ENCODE measurements at regions not wholly inside any gene's neighbourhood (a gene's known extent, or its start where the extent isn't known, plus 50 kb on each side); places are given as distances from the start of the nearest gene placed in this dataset.

DNA sequence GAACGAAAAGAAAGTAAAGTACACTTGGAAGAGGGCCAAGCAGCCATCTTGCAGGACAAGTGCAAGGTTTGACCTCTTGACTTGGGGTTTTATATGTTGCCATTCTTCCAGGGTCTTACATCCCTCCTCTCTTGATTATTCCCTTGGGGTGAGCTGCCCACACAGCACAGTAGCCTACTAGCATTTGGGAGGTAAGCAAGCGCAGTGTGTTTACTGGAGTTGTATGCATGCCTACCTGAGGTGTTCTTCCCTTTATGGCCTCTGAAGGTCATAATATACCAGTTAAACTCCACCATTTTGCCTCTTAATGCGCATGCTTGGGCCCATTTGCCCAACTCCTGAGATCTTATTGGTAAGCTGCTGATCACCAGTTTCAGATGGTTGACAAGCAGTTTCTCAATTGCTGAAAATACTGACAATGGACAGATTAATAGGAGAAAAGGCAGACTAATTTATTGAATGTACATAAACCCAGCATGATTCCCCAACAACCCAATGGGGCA is 173.8 kb upstream of the SLC30A5 start:
- WGBS, 5 donors, result 74 to 93% (median 88%) methylated on average over 3 of the region's 3 CpGs
- intact Hi-C loops (cut with DNase I; ENCODE audit: low total_unique reads), result no loop called here
- Histone ChIP-seq H3K9me3 (peaks cover 0 to 22% (median 4%) of the 10 kb centered on the region in 8 donors), H3K27me3 (replicated peaks in 1 of 7) (peaks cover 0 to 10% (median 0%) of the 10 kb centered on the region in 7 donors), H3K4me1 (no peaks in the 10 kb centered on the region), H3K36me3 (no peaks in the 10 kb centered on the region), H3K4me3 (no peak overlapping the region), H3K27ac (no peak overlapping the region)
- no peak for TF ChIP-seq POLR2A (IDR thresholded peaks at IDR 0.05)
- TF ChIP-seq, protein P1, sequence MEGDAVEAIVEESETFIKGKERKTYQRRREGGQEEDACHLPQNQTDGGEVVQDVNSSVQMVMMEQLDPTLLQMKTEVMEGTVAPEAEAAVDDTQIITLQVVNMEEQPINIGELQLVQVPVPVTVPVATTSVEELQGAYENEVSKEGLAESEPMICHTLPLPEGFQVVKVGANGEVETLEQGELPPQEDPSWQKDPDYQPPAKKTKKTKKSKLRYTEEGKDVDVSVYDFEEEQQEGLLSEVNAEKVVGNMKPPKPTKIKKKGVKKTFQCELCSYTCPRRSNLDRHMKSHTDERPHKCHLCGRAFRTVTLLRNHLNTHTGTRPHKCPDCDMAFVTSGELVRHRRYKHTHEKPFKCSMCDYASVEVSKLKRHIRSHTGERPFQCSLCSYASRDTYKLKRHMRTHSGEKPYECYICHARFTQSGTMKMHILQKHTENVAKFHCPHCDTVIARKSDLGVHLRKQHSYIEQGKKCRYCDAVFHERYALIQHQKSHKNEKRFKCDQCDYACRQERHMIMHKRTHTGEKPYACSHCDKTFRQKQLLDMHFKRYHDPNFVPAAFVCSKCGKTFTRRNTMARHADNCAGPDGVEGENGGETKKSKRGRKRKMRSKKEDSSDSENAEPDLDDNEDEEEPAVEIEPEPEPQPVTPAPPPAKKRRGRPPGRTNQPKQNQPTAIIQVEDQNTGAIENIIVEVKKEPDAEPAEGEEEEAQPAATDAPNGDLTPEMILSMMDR (IDR thresholded peaks at IDR 0.05 in 8 of 11, conservative IDR thresholded peaks at IDR 0.05 in 3 of 11), result no peak
- no peak for TF ChIP-seq POLR2AphosphoS5 (IDR thresholded peaks at IDR 0.05)
- no peak for DNase-seq

DNA sequence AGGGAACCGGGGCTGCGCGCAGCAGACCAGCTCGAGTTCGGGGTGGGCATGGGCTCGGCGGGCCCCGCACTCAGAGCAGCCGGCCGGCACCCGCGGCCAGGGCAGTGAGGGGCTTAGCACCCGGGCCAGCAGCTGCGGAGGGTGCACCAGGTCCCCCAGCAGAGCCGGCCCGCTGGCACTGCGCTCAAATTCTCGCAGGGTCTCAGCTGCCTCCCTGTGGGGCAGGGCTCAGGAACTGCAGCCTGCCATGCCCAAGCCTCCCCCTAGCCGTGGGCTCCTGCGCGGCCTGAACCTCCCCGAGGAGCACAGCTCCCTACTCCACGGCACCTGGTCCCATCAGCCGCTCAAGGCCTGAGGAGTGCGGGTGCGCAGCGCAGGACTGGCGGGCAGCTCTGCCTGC is 172.9 kb upstream of the SLC30A5 start:
- intact Hi-C loops (cut with DNase I; ENCODE audit: low total_unique reads), result no loop called here
- TF ChIP-seq, protein P1 (IDR thresholded peaks at IDR 0.05 in 8 of 11, conservative IDR thresholded peaks at IDR 0.05 in 3 of 11), result no peak
- TF ChIP-seq POLR2A (IDR thresholded peaks at IDR 0.05), result no peak
- no peak for TF ChIP-seq POLR2AphosphoS5 (IDR thresholded peaks at IDR 0.05)
- Histone ChIP-seq H3K4me3 (no peak overlapping the region), H3K9me3 (peaks cover 0 to 22% (median 4%) of the 10 kb centered on the region in 8 donors), H3K27ac (no peak overlapping the region), H3K27me3 (replicated peaks in 1 of 7) (peaks cover 0 to 7% (median 0%) of the 10 kb centered on the region in 7 donors), H3K36me3 (no peaks in the 10 kb centered on the region), H3K4me1 (no peaks in the 10 kb centered on the region)
- 91 to 98% (median 97%) methylated on average over 13 to 28 of the region's 28 CpGs for WGBS, 5 donors
- no peak for DNase-seq

DNA sequence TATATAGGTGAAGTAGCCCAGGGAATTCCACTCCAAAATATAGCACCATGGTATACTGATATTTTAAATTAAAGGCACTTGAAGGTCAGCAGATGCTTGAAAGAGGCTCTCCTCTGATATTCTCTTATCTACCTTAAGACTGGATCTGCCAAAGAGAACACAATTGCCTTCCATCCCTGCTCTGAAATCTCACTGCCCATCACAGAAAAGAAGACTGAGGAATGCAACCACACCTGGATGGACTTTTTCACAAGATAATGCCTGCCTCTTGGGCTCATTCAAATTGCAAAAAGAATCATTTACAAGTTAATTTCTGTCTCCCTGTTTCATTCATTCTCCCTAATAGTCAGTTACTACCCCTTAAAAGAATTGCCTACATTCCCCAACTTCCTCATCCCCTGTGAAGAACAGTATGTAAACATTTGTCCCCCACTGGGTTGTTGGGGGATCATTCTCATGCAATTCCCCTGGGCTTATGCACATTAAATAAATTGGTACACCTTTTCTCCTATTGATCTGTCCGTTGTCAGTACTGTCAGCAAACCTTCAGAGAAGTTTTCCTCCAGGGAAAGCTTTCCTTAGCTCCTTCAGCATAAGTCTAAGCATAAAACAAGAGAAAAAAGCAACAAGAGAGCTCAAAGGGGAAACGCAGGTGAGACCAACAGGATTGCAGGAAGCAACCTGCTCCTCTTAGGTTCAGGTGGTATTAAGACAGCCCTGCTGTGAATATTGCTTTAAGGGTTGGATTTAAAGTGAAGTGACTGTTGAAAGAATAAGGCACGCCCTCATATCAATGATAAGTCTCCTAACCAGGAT is 171.4 kb upstream of the SLC30A5 start:
- peaks cover 0 to 14% (median 5%) of the 10 kb centered on the region in 8 donors for H3K9me3 ChIP-seq
- DNase-seq, result no peak
- H3K4me3 ChIP-seq, result no peak overlapping the region
- no peak overlapping the region for H3K27ac ChIP-seq
- H3K4me1 ChIP-seq, result no peaks in the 10 kb centered on the region
- H3K27me3 ChIP-seq (replicated peaks in 1 of 7), result no peaks in the 10 kb centered on the region
- TF ChIP-seq POLR2A (IDR thresholded peaks at IDR 0.05), result no peak
- no peak for TF ChIP-seq POLR2AphosphoS5 (IDR thresholded peaks at IDR 0.05)
- TF ChIP-seq, protein P1 (IDR thresholded peaks at IDR 0.05 in 8 of 11, conservative IDR thresholded peaks at IDR 0.05 in 3 of 11), result no peak
- intact Hi-C loops (cut with DNase I; ENCODE audit: low total_unique reads), result no loop called here
- WGBS, 5 donors, result 66 to 79% (median 70%) methylated on average over 3 of the region's 3 CpGs
- H3K36me3 ChIP-seq, result no peaks in the 10 kb centered on the region

DNA sequence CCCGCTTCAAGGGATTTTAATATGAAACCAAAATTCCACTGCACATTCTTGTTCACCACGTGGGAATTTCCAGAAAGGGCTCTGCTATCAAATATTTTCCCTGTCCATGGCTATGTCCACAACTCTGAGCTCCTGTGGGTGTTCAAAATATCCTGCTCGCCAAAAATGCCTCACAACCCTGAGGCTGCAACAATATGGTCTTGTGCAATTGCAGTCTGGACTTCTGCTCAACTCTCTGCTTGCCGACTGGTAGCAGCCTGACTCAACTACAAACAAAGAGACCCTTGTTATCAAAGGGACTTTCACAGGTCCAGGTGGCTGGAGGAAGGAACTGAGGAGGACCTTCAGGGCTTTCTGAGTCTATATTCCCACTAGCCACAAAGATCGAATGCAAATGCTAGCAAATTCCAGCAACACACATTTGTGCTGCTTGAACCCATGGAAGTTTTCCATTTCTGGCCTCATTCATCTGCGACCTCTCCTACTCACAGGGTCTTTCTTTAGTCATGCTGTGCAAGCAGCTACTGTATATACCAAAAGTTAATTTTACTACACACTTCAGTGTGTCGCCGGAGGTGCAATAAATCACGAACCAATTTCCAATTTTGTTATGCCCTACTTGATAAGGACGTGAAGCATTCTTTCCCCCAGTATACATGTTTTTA is 169.2 kb upstream of the SLC30A5 start:
- DNase-seq, result no peak
- H3K27ac ChIP-seq, result no peak overlapping the region
- no peak for TF ChIP-seq POLR2A (IDR thresholded peaks at IDR 0.05)
- TF ChIP-seq, protein P1 (IDR thresholded peaks at IDR 0.05 in 8 of 11, conservative IDR thresholded peaks at IDR 0.05 in 3 of 11), result no peak
- TF ChIP-seq POLR2AphosphoS5 (IDR thresholded peaks at IDR 0.05), result no peak

More for the DNA sequence above, 169.2 kb upstream of the SLC30A5 start:
- WGBS, 5 donors, result 67 to 82% (median 74%) methylated on average over 10 of the region's 10 CpGs
- Histone ChIP-seq H3K36me3 (no peaks in the 10 kb centered on the region), H3K4me1 (no peaks in the 10 kb centered on the region), H3K9me3 (peaks cover 0 to 7% (median 0%) of the 10 kb centered on the region in 8 donors), H3K27me3 (replicated peaks in 1 of 7) (no peaks in the 10 kb centered on the region), H3K4me3 (no peak overlapping the region)
- intact Hi-C loops (cut with DNase I; ENCODE audit: low total_unique reads), result no loop called here
